NCI-H446 (cell line): ENCODE measurements at regions not wholly inside any gene's neighbourhood (a gene's known extent, or its start where the extent isn't known, plus 50 kb on each side); places are given as distances from the start of the nearest gene placed in this dataset.

Experiments used
- DNase-seq, 2 experiments: peaks; one replicate each; lab custom pipeline; 2025; lab: John Stamatoyannopoulos, UW

DNA sequence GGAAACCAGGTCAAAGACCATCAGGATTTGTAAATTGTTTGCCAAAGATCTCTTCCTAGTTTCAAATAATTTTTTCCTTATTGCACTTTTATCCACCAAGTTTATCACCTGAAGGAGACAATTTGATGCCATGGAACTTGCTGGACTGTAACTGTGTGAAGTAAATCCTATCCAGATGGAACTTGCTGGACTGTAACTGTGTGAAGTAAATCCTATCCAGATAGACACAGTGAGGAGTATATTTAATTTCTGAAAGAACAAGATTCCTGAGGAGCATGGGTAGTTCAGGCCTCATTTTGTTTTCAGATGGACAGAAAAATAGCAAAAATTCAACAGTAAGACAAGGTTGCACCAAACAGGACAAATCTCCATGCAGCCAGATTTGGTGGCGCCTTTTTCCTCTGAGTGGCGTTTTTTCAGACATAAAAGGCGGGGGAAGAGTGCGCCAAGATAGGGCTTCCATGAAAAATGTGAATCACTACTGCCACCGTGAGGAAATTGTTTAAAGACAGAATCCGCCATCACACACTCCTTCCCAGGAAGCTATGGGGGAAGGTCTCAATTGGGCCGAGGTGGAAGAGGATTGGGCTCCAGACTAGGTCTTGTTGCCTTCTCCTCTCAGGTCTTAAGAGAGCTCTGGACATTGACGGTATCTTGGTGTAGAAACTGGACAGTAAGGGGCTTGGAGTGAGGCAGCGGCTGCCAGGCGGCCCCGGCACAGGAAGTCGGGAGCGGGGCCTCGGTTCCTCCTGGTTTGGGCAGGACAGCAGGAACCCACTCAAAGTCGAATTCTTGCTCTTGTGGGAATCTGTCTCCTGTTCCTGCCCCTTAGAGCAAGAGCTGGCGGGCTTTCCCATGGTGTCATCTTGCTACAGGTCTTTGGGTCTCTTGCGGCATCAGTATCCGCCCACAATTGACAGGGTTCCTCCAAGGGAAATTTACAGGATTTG, 234.7 kb downstream of the OR13H1 start:
- DNase-seq, result no peak

DNA sequence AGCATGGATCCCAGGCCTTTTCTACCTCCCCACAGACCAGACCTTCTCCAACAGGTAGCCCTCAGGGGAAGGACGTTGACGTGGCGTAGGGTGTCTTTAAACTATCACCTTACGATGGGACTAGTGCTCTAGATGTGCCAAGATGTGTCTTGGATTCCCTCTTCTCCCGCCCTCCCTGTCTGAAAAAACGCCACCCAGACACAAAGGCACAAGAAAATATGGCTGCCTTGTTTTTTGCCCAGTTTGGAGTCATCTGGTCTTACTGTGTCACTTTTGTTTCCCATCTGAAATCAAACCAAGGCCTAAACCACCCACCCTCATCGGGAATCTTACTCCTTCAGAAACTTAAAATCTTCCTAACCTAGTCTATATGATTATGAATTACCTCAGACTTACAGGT, 235.4 kb downstream of the OR13H1 start:
- no peak for DNase-seq

DNA sequence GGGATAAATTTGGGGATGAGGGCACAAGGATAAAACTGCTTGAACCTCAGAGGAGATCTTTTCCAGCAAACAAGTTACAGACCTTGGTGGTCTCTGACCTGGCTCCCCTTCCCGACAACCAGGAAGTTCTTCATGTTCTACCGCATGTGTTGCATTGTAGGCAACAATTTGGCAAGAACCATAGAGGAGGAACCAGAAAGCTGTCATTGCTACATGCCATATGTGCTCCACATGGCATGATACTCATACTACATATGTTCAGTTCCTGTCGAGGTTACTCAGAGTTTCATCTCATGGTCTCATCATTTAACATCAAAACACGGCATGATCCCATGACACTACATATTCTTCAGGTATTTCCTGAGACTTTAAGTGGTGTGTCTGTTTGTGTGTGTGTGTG, 235.9 kb downstream of the OR13H1 start:
- no peak for DNase-seq

DNA sequence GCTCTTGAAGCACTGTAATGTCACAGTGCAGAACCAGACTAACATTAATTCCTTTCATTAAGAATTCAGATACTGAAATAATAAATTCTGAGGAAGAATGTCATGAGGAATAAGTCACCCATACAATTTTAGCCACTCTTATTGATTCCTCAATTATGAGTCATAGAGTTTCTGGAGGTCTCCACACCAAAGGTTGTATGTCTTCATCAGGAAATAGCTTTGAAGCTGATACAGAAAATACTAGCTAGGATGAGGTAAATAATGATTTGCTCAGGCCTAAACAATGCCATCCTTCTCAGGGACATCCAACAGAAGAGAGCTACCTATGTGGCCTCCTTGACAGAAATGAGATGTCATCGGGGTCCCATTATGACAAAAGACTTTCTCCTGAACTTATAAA, 238.8 kb downstream of the OR13H1 start:
- DNase-seq, result no peak

DNA sequence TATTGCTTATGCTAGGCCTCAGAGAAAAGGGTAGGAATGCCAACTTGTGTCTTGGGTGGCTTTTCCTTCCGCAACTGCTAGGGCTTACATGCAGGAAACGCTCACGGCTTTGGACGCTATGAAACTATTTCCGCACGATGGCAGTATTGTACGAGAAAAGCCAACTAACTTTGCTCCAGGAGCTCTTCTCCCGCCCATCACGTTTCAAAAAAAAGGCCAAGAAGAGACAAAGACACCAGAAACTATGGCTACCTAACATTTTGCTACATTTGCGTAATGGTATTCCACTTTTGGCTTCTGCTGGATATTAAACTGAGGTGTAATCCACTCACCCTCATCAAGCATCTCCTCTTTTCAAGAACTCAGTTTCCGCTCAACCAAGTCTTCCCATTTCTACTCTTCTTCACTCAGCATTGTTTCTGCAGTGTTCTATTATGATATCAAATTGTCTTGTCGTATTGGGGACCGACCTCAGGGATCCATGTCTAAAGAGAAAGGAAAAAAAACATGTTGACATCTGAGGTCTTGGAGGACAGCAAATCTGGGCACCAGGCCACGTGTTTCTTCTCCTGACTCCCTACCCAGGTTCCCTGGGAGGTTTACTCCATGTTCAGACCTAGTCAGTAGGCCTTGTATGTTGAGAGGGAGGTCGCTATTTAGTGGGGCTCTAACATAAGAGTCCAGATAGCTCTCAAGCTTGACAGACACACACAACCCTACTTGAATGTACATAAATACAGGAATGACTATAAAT, 239.4 kb upstream of the STK26 start:
- DNase-seq, result no peak

DNA sequence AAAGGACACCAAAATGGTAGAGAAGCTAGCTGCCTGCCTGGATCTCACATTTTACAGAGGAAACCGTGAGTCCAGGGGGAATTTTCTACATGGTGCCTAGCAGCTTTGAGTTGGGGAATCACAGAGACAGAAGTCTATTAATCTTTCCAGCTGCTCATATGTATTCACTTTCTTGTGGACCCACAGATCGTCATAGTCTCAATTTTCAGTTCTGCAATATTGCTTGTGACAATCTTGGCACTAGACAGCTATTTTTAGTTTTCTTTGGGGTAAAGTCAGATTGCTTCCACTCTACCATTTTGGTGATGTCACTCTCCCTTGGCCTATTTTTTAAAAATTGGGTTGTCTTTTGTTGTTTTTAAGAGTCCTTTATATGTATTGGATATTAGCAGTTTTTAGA, 233.4 kb upstream of the STK26 start:
- no peak for DNase-seq

DNA sequence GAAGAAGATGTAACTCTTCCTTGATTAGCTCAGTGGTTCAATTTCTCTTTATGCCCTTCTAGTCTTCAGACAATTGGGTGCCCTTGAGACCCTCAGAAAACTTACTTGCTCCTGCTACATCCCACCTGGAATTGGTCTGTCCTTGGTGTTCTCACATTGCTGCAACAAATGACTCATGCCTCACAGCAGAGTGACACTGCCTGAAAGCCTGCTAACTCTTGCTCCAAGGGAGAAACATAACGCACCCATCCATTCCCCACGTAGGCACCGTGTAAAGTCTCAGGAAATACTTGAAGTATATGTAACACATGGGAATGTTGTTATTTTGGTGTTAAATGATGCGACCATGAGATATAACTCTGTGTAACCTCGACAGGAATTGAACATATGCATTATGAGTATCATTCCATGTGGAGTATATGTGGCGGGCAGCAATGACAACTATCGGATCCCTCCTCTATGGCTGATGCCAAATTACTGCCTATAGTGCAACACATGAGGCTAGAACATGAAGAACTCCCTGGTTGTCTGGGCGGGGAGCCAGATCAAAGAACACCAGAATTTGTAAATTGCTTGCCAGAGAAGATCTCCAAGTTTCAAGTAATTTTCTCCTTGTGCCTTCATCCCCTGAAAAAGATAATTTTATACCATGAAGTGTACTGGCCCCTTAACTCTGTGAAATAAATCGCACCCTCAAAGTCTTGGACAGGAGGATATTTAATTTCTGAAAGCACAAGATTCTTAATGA, 231.3 kb upstream of the STK26 start:
- DNase-seq, result no peak

DNA sequence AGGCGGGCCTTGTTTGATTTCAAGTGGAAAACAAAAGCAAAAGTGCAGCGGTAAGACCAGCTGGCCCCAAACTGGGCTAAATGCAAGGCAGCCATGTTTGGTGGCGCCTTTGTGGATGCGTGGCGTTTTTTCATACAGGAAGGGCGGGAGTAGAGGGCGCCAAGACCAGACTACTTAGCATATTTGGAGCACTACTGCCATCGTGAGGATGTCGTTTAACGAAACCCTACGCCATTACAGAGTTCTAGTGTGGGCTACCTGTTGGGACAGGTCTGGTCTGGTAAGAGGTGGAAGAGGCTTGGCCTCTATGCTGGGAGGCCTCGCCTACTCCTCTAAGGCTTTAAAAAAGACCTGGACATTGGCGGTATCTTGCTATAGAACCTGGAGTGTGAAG, 230.7 kb upstream of the STK26 start:
- no peak for DNase-seq

DNA sequence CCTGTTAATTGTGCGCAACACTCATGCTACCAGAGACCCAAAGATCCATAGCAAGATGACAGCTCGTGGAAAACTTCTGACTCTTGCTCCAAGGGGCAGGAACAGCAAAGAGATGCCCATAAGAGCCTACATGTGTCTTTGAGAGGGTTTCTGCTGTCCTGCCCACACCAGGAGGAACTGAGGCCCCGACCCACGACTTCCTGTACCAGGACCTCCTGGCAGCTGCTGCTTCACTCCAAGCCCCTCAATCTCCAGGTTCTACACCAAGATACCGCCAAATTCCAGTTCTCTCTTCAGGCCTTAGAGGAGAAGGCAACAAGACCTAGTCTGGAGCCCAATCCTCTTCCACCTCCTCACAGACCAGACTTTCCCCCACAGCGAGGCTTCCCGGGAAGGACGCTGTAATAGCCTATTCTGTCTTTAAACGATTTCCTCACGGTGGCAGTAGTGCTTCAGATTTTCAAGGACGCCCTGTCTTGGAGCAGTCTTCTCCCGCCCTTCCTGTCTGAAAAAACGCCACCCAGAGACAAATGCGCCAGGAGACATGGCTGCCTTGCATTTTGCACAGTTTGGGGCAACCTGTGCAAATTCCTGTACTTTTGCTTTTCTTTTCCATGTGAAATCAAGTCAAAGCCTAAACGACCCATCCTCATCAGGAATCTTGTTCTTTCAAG, 230.2 kb upstream of the STK26 start:
- no peak for DNase-seq

DNA sequence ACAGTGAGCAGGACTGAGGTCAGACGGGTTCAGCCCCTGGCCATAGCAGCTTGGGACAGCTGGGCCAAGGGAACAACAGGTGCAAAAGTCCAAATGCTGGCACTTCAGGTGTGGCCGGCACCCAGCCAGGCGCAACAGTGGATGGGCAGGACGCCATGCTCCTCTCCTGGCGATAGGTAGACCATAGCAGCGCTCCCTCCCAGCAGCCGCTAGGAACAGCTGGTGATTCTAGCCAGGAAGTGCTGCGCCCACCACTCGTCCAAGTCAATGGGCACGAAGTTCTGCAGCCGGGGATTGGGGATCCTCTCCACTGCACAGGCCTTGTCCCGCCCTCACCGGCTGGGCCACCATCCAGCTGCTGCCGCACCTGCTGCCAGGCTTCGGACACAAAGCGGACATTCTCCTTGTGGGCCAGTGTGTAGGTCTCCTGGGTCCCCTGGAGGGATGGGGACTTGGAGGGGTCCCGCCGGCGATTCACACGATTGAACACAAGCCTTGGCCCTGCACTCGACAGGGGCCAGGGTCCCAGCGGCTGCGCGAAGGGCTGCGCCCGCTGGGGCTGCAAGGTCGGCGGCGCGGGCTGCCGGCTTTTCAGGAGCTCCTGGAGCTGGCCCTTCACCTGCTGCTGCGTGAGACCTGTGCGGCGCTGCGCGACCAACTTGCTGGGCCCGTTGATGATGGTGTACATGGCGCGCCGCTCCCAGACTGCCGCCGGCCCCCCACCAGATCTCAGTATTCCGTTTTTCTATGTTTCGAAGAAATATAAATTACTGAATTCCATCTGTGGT, 227.5 kb upstream of the STK26 start:
- DNase-seq, result no peak

DNA sequence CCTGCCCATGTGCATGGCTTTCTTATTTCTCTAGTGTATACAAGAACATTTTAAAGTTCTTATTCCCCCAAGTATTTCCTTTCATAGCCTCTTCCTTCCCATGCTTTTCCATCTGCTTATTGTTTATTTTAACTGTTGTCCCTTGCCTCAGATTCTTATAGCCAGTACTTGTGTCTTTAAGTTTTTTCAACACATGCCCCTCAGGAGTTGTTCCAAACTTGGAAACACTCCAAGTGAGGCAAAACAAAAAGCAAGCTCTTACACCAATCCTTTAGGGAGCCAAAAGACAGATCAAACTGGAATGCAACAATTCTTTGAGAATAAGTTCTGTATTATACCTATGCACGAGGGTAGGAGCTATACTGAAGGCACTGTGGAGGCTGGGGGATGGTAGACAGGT, 222.0 kb upstream of the STK26 start:
- no peak for DNase-seq

DNA sequence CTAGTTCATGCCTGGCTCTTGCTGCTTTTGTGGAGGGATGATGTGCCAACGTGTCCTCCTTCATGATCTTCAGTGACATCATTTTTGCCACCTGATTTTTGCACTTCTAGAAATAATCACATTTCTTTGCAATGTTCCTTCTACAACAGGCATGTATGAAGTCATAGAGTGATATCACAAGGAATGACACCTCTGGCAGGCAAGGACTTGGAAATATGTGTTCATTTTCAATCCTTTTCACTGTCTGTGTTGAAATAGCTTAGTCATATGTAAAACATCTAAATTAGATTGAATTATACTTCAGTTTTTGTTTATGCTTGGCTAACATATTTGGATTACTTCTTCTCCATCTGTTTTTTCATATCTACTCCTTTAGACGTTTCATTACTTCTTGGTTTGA, 221.2 kb upstream of the STK26 start:
- no peak for DNase-seq

DNA sequence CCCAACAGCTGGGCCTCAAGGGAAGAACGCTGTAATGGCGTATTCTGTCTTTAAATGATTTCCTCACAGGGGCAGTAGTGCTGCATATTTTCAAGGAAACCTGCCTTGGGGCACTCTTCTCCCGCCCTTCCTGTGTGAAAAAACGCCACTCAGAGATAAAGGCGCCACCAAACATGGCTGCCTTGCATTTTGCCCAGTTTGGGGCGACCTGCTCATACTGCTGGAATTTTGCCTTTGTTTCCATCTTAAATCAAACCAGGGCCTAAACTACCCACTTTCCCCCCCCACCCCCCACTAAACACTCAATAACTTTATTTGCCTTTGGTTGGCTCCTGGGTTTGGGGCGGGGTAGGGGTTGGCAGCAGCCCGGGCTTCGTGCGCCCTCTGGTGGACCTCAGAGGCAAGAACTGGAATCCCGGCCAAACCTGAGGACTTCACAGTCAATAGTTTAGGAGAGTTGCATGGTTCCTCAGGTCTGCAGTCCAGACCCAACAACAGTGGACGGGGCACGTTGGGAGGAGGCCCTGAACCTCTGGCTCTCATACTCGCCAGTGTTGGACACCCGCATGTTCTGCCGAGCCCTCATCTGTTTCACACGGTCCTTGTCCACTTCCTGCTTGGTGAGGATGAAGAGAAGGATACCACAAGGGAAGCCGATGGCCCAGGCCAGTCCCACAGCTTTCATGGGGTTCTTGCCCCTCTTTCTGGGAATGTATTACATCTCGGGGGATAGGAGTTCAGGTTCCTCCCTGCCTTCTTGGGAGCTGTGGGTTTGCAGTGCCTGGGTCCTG, 220.1 kb upstream of the STK26 start:
- DNase-seq, result no peak

DNA sequence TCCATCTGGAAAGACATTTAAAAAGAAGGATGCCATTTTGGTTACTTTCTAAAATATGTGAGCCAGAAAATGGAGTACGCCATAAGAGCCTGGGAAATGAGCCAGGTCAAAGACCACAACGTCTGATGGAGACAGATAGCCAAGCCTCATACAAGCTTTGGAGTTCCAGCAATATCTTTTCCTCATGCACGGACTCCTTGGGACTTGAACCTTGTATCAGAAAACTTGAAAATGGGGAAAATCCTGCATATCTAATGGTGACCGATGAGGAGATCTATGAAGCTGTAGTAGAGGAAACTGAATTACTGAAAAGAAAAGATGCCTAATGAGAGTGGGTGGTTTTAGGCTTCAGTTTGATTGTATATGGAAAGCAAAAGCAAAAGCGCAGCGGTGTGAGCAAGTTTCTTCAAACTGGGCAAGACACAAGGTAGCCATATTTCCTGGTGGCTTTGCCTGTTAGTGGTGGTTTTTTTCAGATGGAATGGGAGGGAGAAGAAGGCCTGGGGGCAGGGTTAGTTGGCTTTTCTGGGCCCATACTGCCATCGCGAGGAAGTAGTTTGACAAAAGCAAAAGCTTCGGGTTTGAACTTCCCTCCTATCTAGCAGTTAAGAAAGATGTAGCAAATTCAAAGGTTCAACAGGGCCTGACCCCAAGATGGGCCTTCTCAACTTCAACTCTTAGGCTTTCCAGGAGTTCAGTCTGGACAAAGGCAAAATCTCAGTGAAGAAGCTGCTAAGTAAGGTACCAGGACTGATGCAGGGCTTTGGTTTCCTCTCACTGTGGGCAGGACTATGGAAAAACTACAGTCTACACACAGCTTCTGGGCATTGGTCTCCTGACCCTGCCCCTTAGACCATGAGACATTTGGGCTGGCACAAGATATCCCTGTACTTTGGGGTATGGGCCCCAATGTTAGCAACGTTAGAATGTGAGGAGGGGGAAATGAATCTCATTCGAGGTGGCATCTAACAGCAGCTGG, 210.0 kb upstream of the STK26 start:
- no peak for DNase-seq

DNA sequence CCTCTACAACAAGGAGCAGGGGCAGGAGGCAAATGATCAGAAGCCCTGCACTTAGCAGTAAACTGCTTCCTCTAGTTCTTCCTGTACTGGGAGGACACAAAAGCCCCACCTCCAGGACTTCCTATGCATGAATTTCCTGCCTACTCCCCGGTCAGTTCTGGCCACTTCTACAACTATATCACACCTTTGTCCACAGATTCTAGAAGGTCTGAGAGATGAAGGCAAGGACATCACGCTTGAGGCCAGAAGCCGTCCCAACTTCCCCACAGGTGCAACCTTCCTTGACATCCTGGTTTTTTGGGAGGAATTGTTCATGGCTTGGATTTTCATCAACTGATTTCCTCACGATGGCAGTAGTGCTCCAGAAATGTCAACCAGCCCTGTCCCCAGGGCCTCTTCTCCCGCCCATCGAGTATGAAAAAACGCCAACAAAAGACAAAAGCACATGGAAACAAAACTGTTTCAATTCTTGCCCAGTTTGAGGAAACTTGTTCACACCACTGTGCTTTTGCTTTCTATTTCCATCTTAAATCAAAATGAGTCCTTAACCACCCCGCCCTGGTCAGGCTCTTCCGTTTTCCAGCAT, 206.5 kb upstream of the STK26 start:
- DNase-seq, result no peak

DNA sequence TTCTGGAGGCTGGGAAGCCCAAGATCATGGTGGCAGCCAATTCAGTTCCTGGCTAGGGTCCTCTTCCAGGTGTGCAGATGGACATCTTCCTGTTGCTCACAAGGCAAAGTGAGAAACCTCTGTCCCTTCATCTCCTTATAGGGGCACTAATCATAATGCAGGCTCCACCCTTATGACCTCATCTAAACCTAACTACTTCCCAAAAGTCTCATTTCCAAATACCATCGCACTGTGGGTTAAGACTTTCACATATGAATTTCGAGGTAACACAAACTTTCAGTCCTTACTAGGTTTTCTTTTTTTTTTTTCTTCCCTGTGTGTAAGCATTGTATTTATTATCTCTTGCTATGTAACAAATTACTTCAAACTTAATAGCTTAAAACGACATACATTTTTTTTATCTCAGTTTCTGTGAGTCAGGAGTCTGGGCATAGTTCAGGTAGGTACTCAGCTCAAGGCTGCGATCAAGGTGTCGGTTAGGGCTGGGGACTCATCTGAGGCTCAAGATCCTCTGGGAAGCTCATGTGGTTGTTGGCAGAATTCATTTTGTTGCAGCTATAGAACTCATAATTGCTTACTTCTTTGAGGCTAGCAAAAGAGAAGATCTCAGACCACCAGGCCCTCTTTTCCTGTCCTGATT, 204.7 kb upstream of the STK26 start:
- no peak for DNase-seq

DNA sequence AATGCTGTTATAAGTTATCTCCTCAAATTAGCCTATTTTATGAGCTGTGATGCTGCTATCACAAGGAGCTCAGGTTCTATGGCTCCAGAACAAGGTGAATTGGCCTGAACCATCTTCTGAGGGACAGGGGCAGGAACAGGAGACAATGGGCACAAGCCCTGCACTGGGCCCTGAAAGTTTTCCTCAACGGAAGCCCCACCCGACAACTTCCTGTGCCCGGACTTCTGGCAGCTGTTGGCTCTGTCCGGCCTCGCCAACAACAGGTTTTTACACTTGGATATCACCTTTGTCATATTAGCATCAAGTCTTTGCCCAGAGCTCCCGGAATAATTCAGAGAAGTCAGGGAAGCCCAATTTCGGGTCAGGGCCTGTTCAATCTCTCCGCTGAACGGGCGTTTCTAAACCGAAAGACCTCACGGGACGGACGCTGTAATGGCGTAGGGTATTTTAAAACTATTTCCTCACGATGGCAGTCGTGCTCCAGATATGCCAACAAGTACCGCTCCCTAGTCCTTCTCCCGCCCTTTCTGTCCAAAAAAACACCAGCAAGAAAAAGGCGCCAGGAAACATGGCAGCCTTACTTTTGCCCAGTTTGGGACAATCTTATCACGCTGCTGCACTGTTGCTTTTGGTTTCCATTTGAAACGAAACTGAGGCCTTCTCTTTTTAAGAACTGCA, 201.0 kb upstream of the STK26 start:
- no peak for DNase-seq

DNA sequence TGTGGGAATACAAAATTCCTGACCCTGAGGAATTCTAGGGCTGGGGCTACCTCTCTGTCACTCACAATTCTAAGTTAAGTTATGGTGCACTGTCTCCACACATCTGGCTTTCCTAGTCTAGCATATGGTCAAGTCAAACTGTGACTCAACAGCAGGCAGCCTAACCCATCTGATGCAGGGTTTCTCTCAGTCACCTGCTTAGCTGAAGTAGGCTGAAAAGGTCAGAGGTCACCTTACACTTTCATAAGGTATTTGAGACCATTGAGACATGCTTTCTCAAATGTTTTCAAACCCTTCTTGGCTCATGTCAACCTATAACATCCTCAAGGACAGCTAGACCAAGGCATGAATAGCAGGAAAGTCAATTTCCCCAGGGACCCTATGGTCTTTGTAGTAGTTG, 196.5 kb upstream of the STK26 start:
- DNase-seq, result no peak
